ENCODE measurements at regions not wholly inside any gene's neighbourhood (a gene's known extent, or its start where the extent isn't known, plus 50 kb on each side); places are given as distances from the start of the nearest gene placed in this dataset.

- dilution Hi-C loops (cut with MboI; ENCODE audit: extremely low pct_ligation_motif_present, low sequenced_read_pairs), result no loop called here
- Histone ChIP-seq H3K9ac (ENCODE audit: control insufficient read depth, extremely low read depth, insufficient read depth, low read length) (no peak overlapping the region), H3K79me2 (ENCODE audit: control insufficient read depth, insufficient read depth, low read length) (no peaks in the 10 kb centered on the region), H3K27me3 (ENCODE audit: control insufficient read depth, extremely low read depth, insufficient read depth, low read length) (no peaks in the 10 kb centered on the region), H2AFZ (ENCODE audit: control insufficient read depth, low read length) (no peak overlapping the region), H3K27ac (ENCODE audit: control insufficient read depth, insufficient read depth, low read length) (no peak overlapping the region), H3K4me3 (ENCODE audit: control insufficient read depth in 2 of 3, extremely low read depth in 1 of 3, insufficient read depth in 2 of 3, low read depth in 1 of 3, low read length in 3 of 3) (no peak overlapping the region), H3K36me3 (ENCODE audit: control insufficient read depth in 2 of 2, extremely low read depth in 1 of 2, insufficient read depth in 2 of 2, low read length in 2 of 2) (no peaks in the 10 kb centered on the region), H4K20me1 (ENCODE audit: control insufficient read depth, extremely low read depth, insufficient read depth, low read length) (no peaks in the 10 kb centered on the region), H3K4me1 (ENCODE audit: control insufficient read depth, extremely low read depth, insufficient read depth, low read length) (no peaks in the 10 kb centered on the region), H3K9me1 (ENCODE audit: control insufficient read depth, extremely low read depth, insufficient read depth, low read length) (no peaks in the 10 kb centered on the region), H3K4me2 (ENCODE audit: control insufficient read depth, extremely low read depth, insufficient read depth, low read depth, low read length) (no peak overlapping the region), H3K9me3 (ENCODE audit: control insufficient read depth, low read depth, low read length) (no peaks in the 10 kb centered on the region)
- TF ChIP-seq EZH2 (IDR thresholded peaks at IDR 0.05; ENCODE audit: low read length), result no peak
- no peak for TF ChIP-seq CTCF (optimal IDR thresholded peaks at IDR 0.05 in 1 of 3, IDR thresholded peaks at IDR 0.05 in 1 of 3, conservative IDR thresholded peaks at IDR 0.05 in 1 of 3; ENCODE audit: extremely low read depth in 1 of 3, insufficient read depth in 2 of 3, low read length in 3 of 3)
- DNase-seq (ENCODE audit: low read depth, low spot score), result no peak
- FAIRE-seq, result no peak
Observed at GRCh38 chr6:155994086-155994485, 538.4 kb upstream of the NOX3 start.

GRCh38 chr6:155993240-155993639 is 537.6 kb upstream of the NOX3 start:
- DNase-seq (ENCODE audit: low read depth, low spot score) (no peak), FAIRE-seq (no peak)
- H3K79me2 ChIP-seq (ENCODE audit: control insufficient read depth, insufficient read depth, low read length), result no peaks in the 10 kb centered on the region
- no peak overlapping the region for H2AFZ ChIP-seq (ENCODE audit: control insufficient read depth, low read length)
- H3K36me3 ChIP-seq (ENCODE audit: control insufficient read depth in 2 of 2, extremely low read depth in 1 of 2, insufficient read depth in 2 of 2, low read length in 2 of 2), result no peaks in the 10 kb centered on the region
- H3K4me1 ChIP-seq (ENCODE audit: control insufficient read depth, extremely low read depth, insufficient read depth, low read length), result no peaks in the 10 kb centered on the region
- no peak overlapping the region for H3K9ac ChIP-seq (ENCODE audit: control insufficient read depth, extremely low read depth, insufficient read depth, low read length)
- H3K4me2 ChIP-seq (ENCODE audit: control insufficient read depth, extremely low read depth, insufficient read depth, low read depth, low read length), result no peak overlapping the region
- no peaks in the 10 kb centered on the region for H4K20me1 ChIP-seq (ENCODE audit: control insufficient read depth, extremely low read depth, insufficient read depth, low read length)
- TF ChIP-seq EZH2 (IDR thresholded peaks at IDR 0.05; ENCODE audit: low read length) (no peak), CTCF (optimal IDR thresholded peaks at IDR 0.05 in 1 of 3, IDR thresholded peaks at IDR 0.05 in 1 of 3, conservative IDR thresholded peaks at IDR 0.05 in 1 of 3; ENCODE audit: extremely low read depth in 1 of 3, insufficient read depth in 2 of 3, low read length in 3 of 3) (no peak)
- dilution Hi-C loops (cut with MboI; ENCODE audit: extremely low pct_ligation_motif_present, low sequenced_read_pairs), result no loop called here
- no peaks in the 10 kb centered on the region for H3K27me3 ChIP-seq (ENCODE audit: control insufficient read depth, extremely low read depth, insufficient read depth, low read length)
- H3K9me3 ChIP-seq (ENCODE audit: control insufficient read depth, low read depth, low read length), result no peaks in the 10 kb centered on the region
- no peaks in the 10 kb centered on the region for H3K9me1 ChIP-seq (ENCODE audit: control insufficient read depth, extremely low read depth, insufficient read depth, low read length)
- H3K4me3 ChIP-seq (ENCODE audit: control insufficient read depth in 2 of 3, extremely low read depth in 1 of 3, insufficient read depth in 2 of 3, low read depth in 1 of 3, low read length in 3 of 3), result no peak overlapping the region
- H3K27ac ChIP-seq (ENCODE audit: control insufficient read depth, insufficient read depth, low read length), result no peak overlapping the region

All from keratinocyte (primary cell).